Spinal cord (tissue), 9 donors: ENCODE measurements at regions not wholly inside any gene's neighbourhood (a gene's known extent, or its start where the extent isn't known, plus 50 kb on each side); places are given as distances from the start of the nearest gene placed in this dataset.
"Not testable (repeated sequence)": the region's sequence is repeated elsewhere in the genome, so short reads cannot be mapped to it uniquely, and the experiment has no call there.

Source experiments
- DNase-seq, 6 donors: peaks; one replicate each; pipeline versions ENCODE4 v3.0.0 to v3.0.0-alpha.2; 2013 to 2015; ENCODE audit warnings: low spot score in 6 of 6, low read depth in 4 of 6
- H3K27ac ChIP-seq: one replicate; pipeline ENCODE4 v1.5.1; 2013; ENCODE audit warnings: low read depth, low read length, control low read depth
- H3K27me3 ChIP-seq: one replicate; pipeline ENCODE4 v1.6.1; 2013; ENCODE audit warnings: low read length; ENCODE audit not compliant: control insufficient read depth, insufficient read depth
- H3K36me3 ChIP-seq: one replicate; pipeline ENCODE4 v1.6.1; 2013; ENCODE audit warnings: low read length; ENCODE audit not compliant: control insufficient read depth, insufficient read depth
- H3K4me1 ChIP-seq: one replicate; pipeline ENCODE4 v1.6.1; 2013; ENCODE audit warnings: low read length; ENCODE audit not compliant: control insufficient read depth, insufficient read depth
- H3K4me3 ChIP-seq: one replicate; pipeline ENCODE4 v1.5.1; 2013; ENCODE audit warnings: low read depth, low read length, control low read depth
- H3K9me3 ChIP-seq: one replicate; pipeline ENCODE4 v1.6.1; 2013; ENCODE audit warnings: low read length; ENCODE audit not compliant: control insufficient read depth, insufficient read depth
- WGBS: methylation state at CpG from one replicate; pipeline ENCODE4 v1.1.5; 2013; ENCODE audit warnings: missing lambda C conversion rate; ENCODE audit not compliant: insufficient coverage; 5-methylcytosine and 5-hydroxymethylcytosine counted together
- donor health status: healthy.

DNA sequence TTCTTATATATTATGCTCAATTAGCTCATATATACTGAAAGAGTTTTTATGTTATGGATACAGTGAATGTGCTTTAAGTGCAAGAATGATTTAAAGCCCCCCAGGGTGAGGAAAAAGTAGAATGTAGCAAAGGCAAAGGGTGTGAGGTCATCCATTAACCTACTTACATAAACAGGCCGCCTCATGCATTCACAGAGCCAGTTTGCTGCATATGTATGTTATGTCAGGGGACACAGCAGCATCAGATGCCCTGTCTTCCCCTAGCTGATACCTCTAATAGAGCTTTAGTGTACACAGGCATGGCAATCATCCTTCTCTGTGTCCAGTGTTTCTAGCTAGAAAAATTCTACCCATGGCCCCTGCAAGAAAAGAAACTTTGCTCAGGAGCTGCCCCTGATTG, 187.8 kb upstream of the FSHR start:
- Histone ChIP-seq H3K9me3 (no peaks in the 10 kb centered on the region), H3K4me3 (no peak overlapping the region), H3K27me3 (no peaks in the 10 kb centered on the region), H3K4me1 (no peaks in the 10 kb centered on the region), H3K27ac (no peak overlapping the region), H3K36me3 (no peaks in the 10 kb centered on the region)
- WGBS: no CpG with 5 or more reads among the region's 1 CpG
- no peak for DNase-seq

DNA sequence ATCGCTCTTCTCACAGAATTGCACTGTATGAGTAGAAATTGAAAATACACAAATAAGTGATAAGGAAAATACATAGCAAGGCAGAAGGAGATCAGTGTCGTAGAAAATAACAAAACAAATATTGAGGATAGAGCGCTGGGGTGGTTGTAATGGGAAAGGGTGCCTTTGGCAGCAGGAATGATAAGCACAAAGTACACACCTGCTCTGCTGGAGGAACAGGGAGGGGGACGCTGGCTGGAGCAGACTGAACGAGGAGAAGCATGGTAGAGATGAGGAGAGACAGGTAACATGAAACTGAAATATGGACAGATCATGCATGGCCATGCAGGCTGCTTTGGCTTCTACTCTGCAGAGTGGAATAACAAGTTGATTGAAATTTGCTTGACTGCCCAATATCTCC, 181.2 kb upstream of the FSHR start:
- H3K9me3 ChIP-seq: no peaks in the 10 kb centered on the region
- H3K4me3 ChIP-seq: no peak overlapping the region
- H3K36me3 ChIP-seq: no peaks in the 10 kb centered on the region
- no peaks in the 10 kb centered on the region for H3K4me1 ChIP-seq
- H3K27me3 ChIP-seq: no peaks in the 10 kb centered on the region
- DNase-seq: no peak
- H3K27ac ChIP-seq: no peak overlapping the region
- 90% methylated on average over 4 of the region's 5 CpGs for WGBS

DNA sequence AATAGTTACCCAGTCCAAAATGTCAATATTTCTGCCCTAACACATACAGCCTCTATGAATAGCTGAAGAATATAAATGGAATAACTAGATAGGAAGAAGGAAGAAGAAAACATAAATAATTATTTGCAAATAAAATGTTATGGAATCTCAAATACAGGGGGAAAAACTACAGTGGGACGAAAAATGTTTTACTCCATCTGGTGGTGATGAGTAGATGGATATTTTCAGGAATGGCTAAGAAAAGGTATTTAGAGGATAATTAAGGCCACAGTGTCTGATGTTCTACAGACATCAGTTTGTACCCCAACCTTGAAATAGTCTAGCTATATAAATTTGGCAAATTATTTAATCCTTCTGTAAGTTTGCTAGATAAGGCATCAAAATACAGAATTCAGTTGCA, 178.1 kb upstream of the FSHR start:
- H3K36me3 ChIP-seq: no peaks in the 10 kb centered on the region
- DNase-seq: no peak
- no peak overlapping the region for H3K27ac ChIP-seq
- no peaks in the 10 kb centered on the region for H3K9me3 ChIP-seq
- H3K27me3 ChIP-seq: no peaks in the 10 kb centered on the region
- WGBS: no CpG with 5 or more reads among the region's 1 CpG
- no peaks in the 10 kb centered on the region for H3K4me1 ChIP-seq
- H3K4me3 ChIP-seq: no peak overlapping the region

DNA sequence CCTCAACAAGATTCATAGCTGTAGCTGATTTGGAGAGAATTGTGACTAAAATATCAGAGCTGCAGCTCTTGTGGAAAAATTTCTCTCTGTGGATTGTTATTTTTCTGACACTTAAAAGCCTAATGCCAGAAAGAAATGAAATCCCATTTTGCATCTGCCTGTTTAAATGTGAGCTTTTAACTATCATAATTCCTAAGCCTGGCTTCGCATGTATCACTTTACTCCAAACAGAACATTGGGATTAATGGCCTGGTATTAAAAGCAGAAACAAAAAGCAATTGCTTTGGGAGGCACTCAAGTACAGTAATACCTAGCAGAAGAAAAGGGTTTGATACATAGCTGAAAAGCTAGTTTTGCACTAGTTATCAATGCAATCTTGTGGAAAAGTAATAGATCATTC, 164.2 kb upstream of the FSHR start:
- H3K27me3 ChIP-seq: no peaks in the 10 kb centered on the region
- peaks cover 8% of the 10 kb centered on the region for H3K9me3 ChIP-seq
- H3K4me3 ChIP-seq: no peak overlapping the region
- WGBS: no CpG with 5 or more reads among the region's 1 CpG
- DNase-seq: peak in 1 of 6 donors; percentile 52
- no peak overlapping the region for H3K27ac ChIP-seq
- no peaks in the 10 kb centered on the region for H3K36me3 ChIP-seq
- no peaks in the 10 kb centered on the region for H3K4me1 ChIP-seq

DNA sequence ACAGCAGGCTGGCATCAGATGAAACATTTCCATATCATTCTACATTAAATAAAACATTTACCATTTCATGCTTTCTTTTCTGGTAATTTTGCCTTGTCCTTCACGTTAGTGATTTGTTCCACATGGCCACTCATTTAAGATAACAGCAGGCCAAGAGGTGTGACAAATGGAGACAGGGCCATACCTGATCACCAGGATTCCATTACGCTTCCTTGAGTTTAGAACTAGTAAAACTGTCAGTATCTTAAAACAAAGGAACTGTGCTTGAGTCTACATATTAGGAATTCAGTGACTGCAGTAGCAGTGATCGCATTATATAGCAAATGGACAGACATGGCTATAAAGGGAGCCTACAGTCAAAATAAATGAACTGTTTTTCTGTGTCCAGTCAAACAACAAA, 155.1 kb upstream of the FSHR start:
- WGBS: 80% methylated on average over 1 of the region's 3 CpGs
- DNase-seq: peak in 1 of 6 donors; percentile 69

DNA sequence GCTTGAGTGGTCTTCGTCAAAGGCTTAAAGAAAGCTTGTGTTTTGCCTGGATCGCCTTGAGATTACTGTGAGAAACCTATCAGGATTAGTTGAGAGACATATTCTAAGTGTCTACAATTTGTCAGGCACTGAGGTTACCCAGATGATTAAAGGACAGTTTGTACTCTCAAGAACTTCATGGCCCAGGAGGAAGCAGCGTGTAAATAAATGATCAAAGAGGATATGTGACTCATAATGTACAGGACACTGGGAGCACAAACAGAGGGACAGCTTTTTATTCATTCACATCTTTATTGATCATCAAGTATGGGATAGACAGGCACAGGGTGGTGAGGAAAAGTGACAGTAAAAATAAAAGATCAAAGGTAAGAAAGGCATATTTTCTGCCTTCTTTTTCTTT, 152.6 kb upstream of the FSHR start:
- Histone ChIP-seq H3K27ac (no peak overlapping the region), H3K27me3 (no peaks in the 10 kb centered on the region), H3K4me3 (no peak overlapping the region), H3K36me3 (no peaks in the 10 kb centered on the region), H3K9me3 (no peaks in the 10 kb centered on the region), H3K4me1 (no peaks in the 10 kb centered on the region)
- WGBS: 31% methylated on average over 2 of the region's 3 CpGs
- peak in 1 of 6 donors; percentile 17 for DNase-seq

More for the DNA sequence above, 155.1 kb upstream of the FSHR start:
- H3K36me3 ChIP-seq: no peaks in the 10 kb centered on the region
- H3K27me3 ChIP-seq: no peaks in the 10 kb centered on the region
- H3K4me3 ChIP-seq: no peak overlapping the region
- H3K27ac ChIP-seq: no peak overlapping the region
- no peaks in the 10 kb centered on the region for H3K4me1 ChIP-seq
- H3K9me3 ChIP-seq: no peaks in the 10 kb centered on the region

DNA sequence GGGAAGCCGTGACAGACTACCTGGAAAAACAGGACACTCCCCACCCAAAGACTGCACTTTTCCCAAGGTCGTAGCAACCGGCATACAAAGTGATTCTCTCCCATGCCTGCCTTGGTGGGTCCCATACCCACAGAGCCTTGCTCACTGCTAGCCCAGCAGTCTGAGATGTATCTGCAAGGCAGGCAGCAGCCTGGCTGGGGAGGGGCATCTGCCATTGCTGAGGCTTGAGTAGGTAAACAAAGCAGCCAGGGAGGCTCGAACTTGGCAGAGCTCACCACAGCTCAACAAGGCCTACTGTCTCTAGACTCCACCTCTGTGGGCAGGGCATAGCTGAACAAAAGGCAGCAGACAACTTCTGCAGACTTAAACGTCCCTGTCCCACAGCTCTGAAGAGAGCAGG, 144.4 kb upstream of the FSHR start:
- 76% methylated on average over 5 of the region's 5 CpGs for WGBS
- not testable (repeated sequence) for H3K36me3 ChIP-seq, H3K4me3 ChIP-seq, DNase-seq, H3K27me3 ChIP-seq, H3K9me3 ChIP-seq, H3K4me1 ChIP-seq, H3K27ac ChIP-seq

DNA sequence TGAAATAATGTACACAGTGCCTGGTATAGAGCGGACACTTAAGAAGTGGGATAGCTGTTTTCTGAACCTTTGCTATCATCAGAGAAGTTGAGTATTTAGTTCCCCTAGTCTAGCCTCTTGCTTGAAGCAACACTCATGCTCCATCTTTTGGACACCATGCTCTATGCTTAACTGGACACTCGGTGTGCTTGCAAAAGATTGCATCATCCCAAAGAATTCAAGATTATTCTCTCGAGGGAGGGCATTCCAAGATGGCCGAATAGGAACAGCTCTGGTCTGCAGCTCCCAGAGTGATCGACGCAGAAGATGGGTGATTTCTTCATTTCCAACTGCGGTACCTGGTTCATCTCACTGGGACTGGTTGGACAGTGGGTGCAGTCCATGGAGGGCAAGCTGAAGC, 143.9 kb upstream of the FSHR start:
- WGBS: 96% methylated on average over 7 of the region's 7 CpGs

DNA sequence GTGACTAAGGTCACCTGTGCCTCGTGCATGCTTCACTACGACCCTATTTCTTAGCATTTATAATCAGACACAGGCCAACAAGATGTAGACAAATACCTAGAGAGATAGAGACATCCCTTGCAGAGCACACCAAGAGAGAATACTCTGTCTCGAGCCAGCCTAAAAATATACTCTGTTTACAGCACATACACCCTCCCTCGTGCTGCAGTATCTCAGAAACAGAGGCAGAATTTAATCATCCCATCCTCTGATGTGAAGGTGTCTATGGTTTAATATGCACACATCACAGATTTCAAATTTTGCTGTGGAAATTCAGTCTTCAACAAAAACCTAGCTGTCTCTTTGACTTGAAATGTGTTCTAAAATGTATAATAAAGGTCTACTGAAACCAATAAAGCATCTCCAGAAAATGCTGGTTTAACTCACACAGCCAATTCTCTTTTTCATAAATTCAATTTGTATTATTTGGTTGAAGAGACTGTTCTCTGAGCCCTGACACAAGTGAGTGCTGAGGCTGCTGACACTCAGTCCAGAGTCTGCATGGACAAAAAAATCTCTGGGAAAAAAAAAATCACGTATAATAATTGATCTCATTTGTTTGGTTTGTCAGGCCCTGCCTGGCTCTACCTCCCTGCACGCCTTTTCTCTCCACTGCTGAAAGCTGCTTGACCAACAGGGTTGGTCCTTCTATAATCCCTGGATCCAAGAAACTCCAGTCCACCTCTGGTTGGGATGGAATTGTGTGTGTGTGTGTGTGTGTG, 142.0 kb upstream of the FSHR start:
- H3K36me3 ChIP-seq: no peaks in the 10 kb centered on the region
- WGBS: 70% methylated on average over 3 of the region's 6 CpGs
- DNase-seq: peak in 2 of 6 donors; percentile 22 to 32
- no peaks in the 10 kb centered on the region for H3K9me3 ChIP-seq
- H3K27me3 ChIP-seq: no peaks in the 10 kb centered on the region
- no peak overlapping the region for H3K4me3 ChIP-seq
- H3K4me1 ChIP-seq: no peaks in the 10 kb centered on the region
- no peak overlapping the region for H3K27ac ChIP-seq

More for the DNA sequence above, 143.9 kb upstream of the FSHR start:
- no peaks in the 10 kb centered on the region for H3K27me3 ChIP-seq
- H3K4me1 ChIP-seq: no peaks in the 10 kb centered on the region
- no peaks in the 10 kb centered on the region for H3K36me3 ChIP-seq
- H3K4me3 ChIP-seq: no peak overlapping the region
- no peaks in the 10 kb centered on the region for H3K9me3 ChIP-seq
- no peak for DNase-seq
- no peak overlapping the region for H3K27ac ChIP-seq

DNA sequence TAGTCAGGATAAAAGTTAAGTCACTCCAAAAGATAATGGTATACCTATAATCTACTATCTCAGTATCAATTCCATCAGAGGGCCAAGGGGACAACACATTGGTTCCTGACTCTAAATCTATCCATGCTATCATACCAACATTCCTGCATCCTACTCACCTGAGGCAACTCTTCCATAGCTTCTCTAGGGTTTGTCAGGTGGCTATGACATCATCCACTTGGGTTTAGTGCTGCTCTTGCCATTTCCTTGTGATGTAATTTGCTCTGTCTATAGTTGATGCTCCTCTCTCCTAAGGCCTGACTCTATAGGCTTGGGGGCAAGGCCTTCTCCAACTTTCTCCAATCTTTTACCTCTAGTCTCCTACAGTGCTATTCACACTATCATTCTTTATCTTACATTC, 139.9 kb upstream of the FSHR start:
- no peaks in the 10 kb centered on the region for H3K36me3 ChIP-seq
- H3K9me3 ChIP-seq: no peaks in the 10 kb centered on the region
- H3K4me1 ChIP-seq: no peaks in the 10 kb centered on the region
- no peak overlapping the region for H3K4me3 ChIP-seq
- H3K27ac ChIP-seq: no peak overlapping the region
- no peak for DNase-seq
- H3K27me3 ChIP-seq: no peaks in the 10 kb centered on the region
